HEK293 (cell line): ENCODE measurements at regions not wholly inside any gene's neighbourhood (a gene's known extent, or its start where the extent isn't known, plus 50 kb on each side); places are given as distances from the start of the nearest gene placed in this dataset.

Experiments
- EGR2 ChIP-seq: fragments of 450-650 bp; formaldehyde crosslinking; IDR thresholded peaks from 2 replicates; pipeline ENCODE4 v1.5.1; 2016; ENCODE audit warnings: low read depth, missing biosample characterization, missing genetic modification characterization
- ZBTB44 ChIP-seq: fragments of 450-650 bp; IDR thresholded peaks from 2 replicates; pipeline ENCODE4 v1.5.1; 2018; ENCODE audit warnings: missing biosample characterization, mild to moderate bottlenecking, missing genetic modification characterization
- ZNF335 ChIP-seq: fragments of 450-650 bp; formaldehyde crosslinking; conservative IDR thresholded peaks from 2 replicates; pipeline ENCODE4 v1.5.1; 2016; ENCODE audit warnings: missing biosample characterization, missing genetic modification characterization
- ZNF639 ChIP-seq: fragments of 450-650 bp; formaldehyde crosslinking; IDR thresholded peaks from 2 replicates; pipeline ENCODE4 v1.5.1; 2016; ENCODE audit warnings: missing biosample characterization, missing genetic modification characterization

GRCh38 chr16:62752854-62753253 lies 716.6 kb upstream of the CDH8 start:
- TF ChIP-seq ZNF639 (tag by site-specific recombination) (no peak), ZNF335 (no peak), ZBTB44 (tag by site-specific recombination) (no peak), EGR2 (tag by site-specific recombination) (no peak)
